ENCODE measurements at regions not wholly inside any gene's neighbourhood (a gene's known extent, or its start where the extent isn't known, plus 50 kb on each side); places are given as distances from the start of the nearest gene placed in this dataset.
"Not testable (repeated sequence)": the region's sequence is repeated elsewhere in the genome, so short reads cannot be mapped to it uniquely, and the experiment has no call there.

- no peaks in the 10 kb centered on the region for H3F3A ChIP-seq (ENCODE audit: control insufficient read depth, insufficient read depth)
- TF ChIP-seq CTCF (IDR thresholded peaks at IDR 0.05; ENCODE audit: low read depth, low read length, poor library complexity, severe bottlenecking): no peak
- TF ChIP-seq EZH2phosphoT487 (IDR thresholded peaks at IDR 0.05; ENCODE audit: borderline replicate concordance, low read length): no peak
- H3K36me3 ChIP-seq (ENCODE audit: control insufficient read depth, low read length): no peaks in the 10 kb centered on the region
- H3K79me2 ChIP-seq (ENCODE audit: control insufficient read depth, low read length): no peaks in the 10 kb centered on the region
- no peak overlapping the region for H3K27ac ChIP-seq (ENCODE audit: low read depth, low read length)
- peaks cover under 1% of the 10 kb centered on the region; the same call in 1 of the 2 replicates for H3K9me3 ChIP-seq (ENCODE audit: control insufficient read depth, insufficient read depth, low read length)
- H3K27me3 ChIP-seq (ENCODE audit: control insufficient read depth, low read length): no peaks in the 10 kb centered on the region
- H4K20me1 ChIP-seq (ENCODE audit: control insufficient read depth, insufficient read depth, low read depth, low read length): no peaks in the 10 kb centered on the region
- H3K4me1 ChIP-seq (ENCODE audit: control insufficient read depth, low read length): 0 out of 2 replicates have a peak, but pooled peaks cover under 1% of the 10 kb centered on the region
- H3K9me2 ChIP-seq (replicated peaks; ENCODE audit: control insufficient read depth, low read length): no peaks in the 10 kb centered on the region
- H3K4me2 ChIP-seq (ENCODE audit: low read length): no peak overlapping the region
- no peak overlapping the region for H3K4me3 ChIP-seq (ENCODE audit: low read length)
These were observed 91.1 kb upstream of the CEP78 start for GRCh38 chr9:78144663-78145377.

GRCh38 chr9:78144008-78144381, 91.9 kb upstream of the CEP78 start:
- no peak overlapping the region for H3K27ac ChIP-seq (ENCODE audit: low read depth, low read length)
- H3K4me1 ChIP-seq (ENCODE audit: control insufficient read depth, low read length): no peaks in the 10 kb centered on the region
- H4K20me1 ChIP-seq (ENCODE audit: control insufficient read depth, insufficient read depth, low read depth, low read length): no peaks in the 10 kb centered on the region
- no peak for TF ChIP-seq EZH2phosphoT487 (IDR thresholded peaks at IDR 0.05; ENCODE audit: borderline replicate concordance, low read length)
- no peak for TF ChIP-seq CTCF (IDR thresholded peaks at IDR 0.05; ENCODE audit: low read depth, low read length, poor library complexity, severe bottlenecking)
- H3K79me2 ChIP-seq (ENCODE audit: control insufficient read depth, low read length): no peaks in the 10 kb centered on the region
- no peaks in the 10 kb centered on the region for H3F3A ChIP-seq (ENCODE audit: control insufficient read depth, insufficient read depth)
- no peaks in the 10 kb centered on the region for H3K9me2 ChIP-seq (replicated peaks; ENCODE audit: control insufficient read depth, low read length)
- H3K9me3 ChIP-seq (ENCODE audit: control insufficient read depth, insufficient read depth, low read length): peaks cover 5% of the 10 kb centered on the region; the same call in 1 of the 2 replicates
- H3K4me2 ChIP-seq (ENCODE audit: low read length): no peak overlapping the region
- no peaks in the 10 kb centered on the region for H3K27me3 ChIP-seq (ENCODE audit: control insufficient read depth, low read length)
- H3K36me3 ChIP-seq (ENCODE audit: control insufficient read depth, low read length): no peaks in the 10 kb centered on the region
- no peak overlapping the region for H3K4me3 ChIP-seq (ENCODE audit: low read length)

- no peaks in the 10 kb centered on the region for H3K4me1 ChIP-seq (ENCODE audit: control insufficient read depth, low read length)
- H3K4me3 ChIP-seq (ENCODE audit: low read length): no peak overlapping the region
- H4K20me1 ChIP-seq (ENCODE audit: control insufficient read depth, insufficient read depth, low read depth, low read length): no peaks in the 10 kb centered on the region
- H3K27ac ChIP-seq (ENCODE audit: low read depth, low read length): no peak overlapping the region
- no peaks in the 10 kb centered on the region for H3K27me3 ChIP-seq (ENCODE audit: control insufficient read depth, low read length)
- H3K9me3 ChIP-seq (ENCODE audit: control insufficient read depth, insufficient read depth, low read length): peaks cover 5% of the 10 kb centered on the region; the same call in 1 of the 2 replicates
- no peaks in the 10 kb centered on the region for H3K79me2 ChIP-seq (ENCODE audit: control insufficient read depth, low read length)
- H3K36me3 ChIP-seq (ENCODE audit: control insufficient read depth, low read length): no peaks in the 10 kb centered on the region
- no peaks in the 10 kb centered on the region for H3F3A ChIP-seq (ENCODE audit: control insufficient read depth, insufficient read depth)
- no peaks in the 10 kb centered on the region for H3K9me2 ChIP-seq (replicated peaks; ENCODE audit: control insufficient read depth, low read length)
- H3K4me2 ChIP-seq (ENCODE audit: low read length): no peak overlapping the region
- TF ChIP-seq CTCF (IDR thresholded peaks at IDR 0.05; ENCODE audit: low read depth, low read length, poor library complexity, severe bottlenecking): no peak
- no peak for TF ChIP-seq EZH2phosphoT487 (IDR thresholded peaks at IDR 0.05; ENCODE audit: borderline replicate concordance, low read length)
These were observed 92.4 kb upstream of the CEP78 start for GRCh38 chr9:78143281-78144007.

- not testable (repeated sequence) for H3K27ac ChIP-seq (ENCODE audit: low read depth, low read length); H3K4me2 ChIP-seq (ENCODE audit: low read length); H3K9me3 ChIP-seq (ENCODE audit: control insufficient read depth, insufficient read depth, low read length); H4K20me1 ChIP-seq (ENCODE audit: control insufficient read depth, insufficient read depth, low read depth, low read length); H3F3A ChIP-seq (ENCODE audit: control insufficient read depth, insufficient read depth); H3K36me3 ChIP-seq (ENCODE audit: control insufficient read depth, low read length); H3K79me2 ChIP-seq (ENCODE audit: control insufficient read depth, low read length); H3K27me3 ChIP-seq (ENCODE audit: control insufficient read depth, low read length); H3K4me1 ChIP-seq (ENCODE audit: control insufficient read depth, low read length); H3K9me2 ChIP-seq (replicated peaks; ENCODE audit: control insufficient read depth, low read length); H3K4me3 ChIP-seq (ENCODE audit: low read length)
These were observed 93.6 kb upstream of the CEP78 start for GRCh38 chr9:78142264-78142663.

All from DOHH2 (cell line).